HG02885 (cell line): ENCODE measurements at regions not wholly inside any gene's neighbourhood (a gene's known extent, or its start where the extent isn't known, plus 50 kb on each side); places are given as distances from the start of the nearest gene placed in this dataset.

Experiments
- ATAC-seq: cut with Tn5 transposase; IDR thresholded peaks from one replicate; pipeline ENCODE4 v1.9.1; 2021; ENCODE audit warnings: mild to moderate bottlenecking; ENCODE audit not compliant: unreplicated experiment, poor library complexity

GRCh38 chr5:33232731-33233505, 207.8 kb upstream of the TARS1 start:
- no peak for ATAC-seq

GRCh38 chr5:33235304-33235703, 205.5 kb upstream of the TARS1 start:
- ATAC-seq, result no peak

- peak; percentile 81 for ATAC-seq
Observed at GRCh38 chr5:33235824-33236223, 204.9 kb upstream of the TARS1 start.

- ATAC-seq, result no peak
Observed at GRCh38 chr5:33237471-33237870, 203.3 kb upstream of the TARS1 start.

- ATAC-seq, result no peak
Observed at GRCh38 chr5:33238826-33239695, 201.7 kb upstream of the TARS1 start.

- ATAC-seq, result no peak
Observed at GRCh38 chr5:33240558-33240957, 200.2 kb upstream of the TARS1 start.

- ATAC-seq, result peak; percentile 62
Observed at GRCh38 chr5:33241802-33242201, 199.0 kb upstream of the TARS1 start.

GRCh38 chr5:33242277-33242676, 198.5 kb upstream of the TARS1 start:
- ATAC-seq, result no peak

- no peak for ATAC-seq
Observed at GRCh38 chr5:33244441-33245150, 196.2 kb upstream of the TARS1 start.

- ATAC-seq, result no peak
Observed at GRCh38 chr5:33254579-33254978, 186.2 kb upstream of the TARS1 start.

GRCh38 chr5:33257807-33258429, 182.8 kb upstream of the TARS1 start:
- no peak for ATAC-seq

GRCh38 chr5:33258553-33258952, 182.2 kb upstream of the TARS1 start:
- ATAC-seq, result no peak

- no peak for ATAC-seq
Observed at GRCh38 chr5:33260098-33260497, 180.7 kb upstream of the TARS1 start.

- ATAC-seq, result no peak
Observed at GRCh38 chr5:33261305-33261704, 179.5 kb upstream of the TARS1 start.

GRCh38 chr5:33261747-33262146, 179.0 kb upstream of the TARS1 start:
- ATAC-seq, result no peak

- no peak for ATAC-seq
Observed at GRCh38 chr5:33267801-33268200, 173.0 kb upstream of the TARS1 start.

- no peak for ATAC-seq
Observed at GRCh38 chr5:33268374-33268773, 172.4 kb upstream of the TARS1 start.

- no peak for ATAC-seq
Observed at GRCh38 chr5:33270671-33271070, 170.1 kb upstream of the TARS1 start.

GRCh38 chr5:33271606-33272005, 169.2 kb upstream of the TARS1 start:
- ATAC-seq, result no peak

- ATAC-seq, result no peak
Observed at GRCh38 chr5:33272288-33272687, 168.5 kb upstream of the TARS1 start.
